Natural killer cell treated with Interleukin-12 subunit alpha and Interleukin-12 subunit beta and Interleukin-15 and Interleukin-18, amount 100 ng/mL, for 72 hours (primary cell): ENCODE measurements at regions not wholly inside any gene's neighbourhood (a gene's known extent, or its start where the extent isn't known, plus 50 kb on each side); places are given as distances from the start of the nearest gene placed in this dataset.

ENCODE experiments used
- ATAC-seq, 2 donors: fragments of 150-1000 bp; cut with Tn5 transposase in 1 of 2; sonication (Bioruptor Pico), chemical (Tn5 transposase) in 1 of 2; 2 replicates each; pipeline ENCODE4 v1.10.0; 2021
- DNase-seq: peaks from one replicate; pipeline ENCODE4 v3.0.0; 2022; ENCODE audit warnings: low spot score
- H3K27ac Mint-ChIP-seq, 2 donors: 1 replicate in 1 of 2; 2 replicates in 1 of 2; pipeline ENCODE4 v1.8.0; 2022; ENCODE audit warnings: mixed read lengths in 2 of 2, mild to moderate bottlenecking in 1 of 2, moderate library complexity in 1 of 2
- H3K27me3 Mint-ChIP-seq, 2 donors: 1 replicate in 1 of 2; 2 replicates in 1 of 2; pipeline ENCODE4 v1.8.0; 2022; ENCODE audit warnings: mixed read lengths in 2 of 2
- H3K36me3 Mint-ChIP-seq: one replicate; pipeline ENCODE4 v1.8.0; 2022; ENCODE audit warnings: mixed read lengths
- H3K4me1 Mint-ChIP-seq, 2 donors: 1 replicate in 1 of 2; 2 replicates in 1 of 2; pipeline ENCODE4 v1.8.0; 2022; ENCODE audit warnings: low read depth in 2 of 2, mixed read lengths in 2 of 2, mild to moderate bottlenecking in 1 of 2
- H3K4me3 Mint-ChIP-seq: one replicate; pipeline ENCODE4 v1.8.0; 2022; ENCODE audit warnings: mixed read lengths
- H3K9me3 Mint-ChIP-seq: 2 replicates; pipeline ENCODE4 v1.8.0; 2022; ENCODE audit warnings: mixed read lengths

DNA sequence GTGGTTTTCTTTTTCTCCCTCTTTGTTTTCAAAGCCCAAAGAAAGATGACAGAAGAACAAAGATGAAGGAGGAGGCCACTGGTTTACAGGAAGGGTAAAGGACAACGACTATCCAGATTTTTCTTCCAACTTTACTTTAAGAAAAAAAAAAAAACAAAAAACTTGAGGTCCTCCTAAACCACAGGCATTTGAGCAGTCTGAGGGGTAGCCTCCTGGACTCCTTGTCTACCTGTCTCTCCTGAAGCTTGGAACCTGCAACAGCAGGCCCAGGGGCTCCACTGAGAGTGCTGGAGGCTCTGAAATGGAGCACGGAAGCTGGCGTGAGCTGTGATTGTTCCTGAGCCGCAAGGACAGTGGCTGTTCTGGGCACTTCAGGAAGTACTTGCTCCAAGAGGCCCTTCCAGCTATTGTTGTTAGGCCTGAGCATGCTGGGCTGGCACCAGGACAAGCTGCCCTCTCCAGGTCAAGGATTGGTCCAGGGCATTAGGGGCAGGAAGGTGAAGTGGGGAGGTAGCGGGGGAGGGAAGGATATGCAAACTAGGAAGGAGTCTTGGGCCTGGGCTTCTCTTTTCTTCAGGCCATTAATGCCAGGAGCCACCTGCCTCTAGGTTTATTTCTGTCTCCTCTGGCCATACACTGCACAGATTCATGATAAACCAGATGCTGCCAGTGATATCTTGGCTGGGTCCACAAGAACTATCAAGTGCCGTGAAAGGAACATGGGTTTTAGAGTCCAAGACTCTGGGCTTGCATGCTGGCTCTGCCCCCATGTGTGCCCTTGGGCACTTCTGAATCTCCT, 147.3 kb downstream of the CCDC34 start:
- no peaks in the 10 kb centered on the region for H3K27me3 Mint-ChIP-seq
- H3K4me3 Mint-ChIP-seq, result no peak overlapping the region
- H3K36me3 Mint-ChIP-seq, result no peaks in the 10 kb centered on the region
- no peak for ATAC-seq
- no peaks in the 10 kb centered on the region for H3K9me3 Mint-ChIP-seq
- DNase-seq, result no peak
- H3K27ac Mint-ChIP-seq, result no peak overlapping the region
- no peaks in the 10 kb centered on the region for H3K4me1 Mint-ChIP-seq

DNA sequence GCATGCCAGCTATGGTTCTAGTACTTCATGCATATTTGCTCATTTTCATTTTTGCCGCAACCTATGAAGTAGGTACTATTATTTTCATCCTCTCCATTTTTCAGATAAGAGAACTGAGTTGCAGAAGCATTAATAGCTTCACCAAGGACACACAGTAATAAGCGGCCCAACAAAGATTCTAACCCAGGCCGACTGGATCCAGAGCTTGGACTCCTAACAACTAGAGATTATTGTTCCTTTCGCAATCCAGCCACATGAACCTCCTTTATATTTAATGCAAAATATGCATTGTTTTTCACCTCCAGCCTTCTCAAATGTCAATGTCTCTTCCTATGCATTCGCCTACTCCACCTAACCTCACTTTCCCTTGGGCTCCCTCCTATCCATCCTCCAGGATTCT, 148.3 kb downstream of the CCDC34 start:
- Mint-ChIP-seq H3K36me3 (no peaks in the 10 kb centered on the region), H3K4me1 (no peaks in the 10 kb centered on the region), H3K27me3 (no peaks in the 10 kb centered on the region), H3K27ac (no peak overlapping the region), H3K9me3 (no peaks in the 10 kb centered on the region), H3K4me3 (no peak overlapping the region)
- DNase-seq (no peak), ATAC-seq (no peak)

DNA sequence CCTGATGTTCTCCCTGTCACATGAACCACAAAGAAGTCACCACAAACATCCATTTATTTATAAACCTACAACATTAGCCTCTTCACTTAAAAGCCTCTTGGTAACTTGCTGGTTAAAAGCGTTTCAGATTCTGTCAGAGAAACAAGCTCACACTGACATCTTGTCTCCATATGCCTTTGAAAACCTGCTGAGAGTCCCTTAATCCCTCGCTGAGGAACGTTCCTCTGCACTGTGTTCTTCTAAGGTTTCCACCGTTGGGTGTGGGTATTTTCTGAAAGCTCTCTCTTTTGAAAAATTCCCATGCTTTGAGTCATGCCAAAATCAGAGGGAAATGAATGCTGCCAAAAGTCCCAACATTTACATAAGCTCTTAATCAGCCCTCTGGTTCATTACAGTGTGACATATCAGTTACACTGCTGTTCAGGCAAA, 149.8 kb downstream of the CCDC34 start:
- Mint-ChIP-seq H3K36me3 (no peaks in the 10 kb centered on the region), H3K4me1 (no peaks in the 10 kb centered on the region)
- no peak for ATAC-seq

DNA sequence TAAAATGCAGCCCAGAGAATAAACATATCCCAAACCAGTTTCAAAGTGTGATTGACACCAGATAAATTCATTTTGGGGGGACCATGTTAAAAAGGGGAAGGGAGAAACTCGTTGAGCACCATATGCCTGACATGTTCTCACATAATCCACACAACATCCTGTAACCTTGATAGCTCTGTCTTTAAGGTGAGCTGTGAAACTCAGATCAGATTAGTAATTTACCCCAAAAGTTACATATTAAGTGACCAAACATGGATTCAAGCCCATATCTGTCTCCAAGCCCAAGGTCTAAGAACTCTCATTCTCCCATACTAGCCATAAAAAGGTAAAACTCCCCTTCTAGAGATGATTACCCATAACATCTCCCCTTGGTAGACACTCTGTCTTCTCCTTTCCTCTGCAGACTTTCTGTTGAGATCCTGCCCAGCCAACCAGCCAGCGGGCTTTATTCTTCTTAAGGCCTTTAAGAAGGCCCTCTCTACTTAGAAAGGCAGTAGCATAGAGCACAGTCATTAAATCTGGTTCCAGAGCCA, 150.7 kb downstream of the CCDC34 start:
- no peaks in the 10 kb centered on the region for H3K27me3 Mint-ChIP-seq
- H3K4me3 Mint-ChIP-seq, result no peak overlapping the region
- H3K4me1 Mint-ChIP-seq, result no peaks in the 10 kb centered on the region
- no peak overlapping the region for H3K27ac Mint-ChIP-seq
- peaks cover 3% of the 10 kb centered on the region for H3K9me3 Mint-ChIP-seq
- H3K36me3 Mint-ChIP-seq, result no peaks in the 10 kb centered on the region
- no peak for ATAC-seq
- no peak for DNase-seq

More for the DNA sequence above, 149.8 kb downstream of the CCDC34 start:
- DNase-seq, result no peak
- Mint-ChIP-seq H3K4me3 (no peak overlapping the region), H3K9me3 (no peaks in the 10 kb centered on the region), H3K27ac (no peak overlapping the region), H3K27me3 (no peaks in the 10 kb centered on the region)

DNA sequence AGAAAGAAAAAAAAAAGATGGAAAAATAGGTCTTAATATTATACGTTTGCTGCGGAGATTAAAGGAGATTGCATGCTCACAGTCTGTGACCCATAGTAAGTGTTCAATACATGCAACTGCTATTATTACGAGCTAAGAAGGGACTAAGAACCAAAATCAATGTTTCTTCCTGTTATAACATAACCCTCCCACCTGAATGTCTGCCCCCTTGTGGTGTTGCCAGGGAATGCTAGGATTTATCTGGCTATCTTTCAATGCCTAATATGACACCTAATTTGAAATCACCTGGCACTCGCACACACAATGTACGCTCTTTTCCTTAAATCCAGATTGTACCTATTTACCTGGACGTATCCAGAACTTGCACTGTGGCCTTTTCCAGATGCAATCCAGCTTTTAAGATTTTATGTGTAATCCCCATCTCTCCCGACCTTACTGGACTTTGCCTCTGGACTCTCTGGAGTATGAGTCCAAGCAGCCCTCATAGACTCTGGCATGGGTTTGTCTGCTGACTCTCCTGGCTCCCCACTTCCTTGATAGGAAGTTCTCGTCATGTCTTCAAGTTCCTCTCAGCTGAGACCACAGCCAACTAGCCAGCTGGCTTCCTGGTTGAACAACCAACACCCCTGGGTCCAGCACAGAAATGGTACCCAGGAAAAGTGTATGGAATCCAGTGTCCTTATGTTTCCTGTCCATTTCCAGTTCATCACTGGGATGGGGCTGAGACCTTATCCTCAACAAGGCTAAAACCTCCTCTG, 151.5 kb downstream of the CCDC34 start:
- DNase-seq, result no peak
- Mint-ChIP-seq H3K27me3 (no peaks in the 10 kb centered on the region), H3K4me3 (no peak overlapping the region), H3K4me1 (no peaks in the 10 kb centered on the region), H3K9me3 (peaks cover 3% of the 10 kb centered on the region), H3K36me3 (no peaks in the 10 kb centered on the region), H3K27ac (no peak overlapping the region)
- no peak for ATAC-seq

DNA sequence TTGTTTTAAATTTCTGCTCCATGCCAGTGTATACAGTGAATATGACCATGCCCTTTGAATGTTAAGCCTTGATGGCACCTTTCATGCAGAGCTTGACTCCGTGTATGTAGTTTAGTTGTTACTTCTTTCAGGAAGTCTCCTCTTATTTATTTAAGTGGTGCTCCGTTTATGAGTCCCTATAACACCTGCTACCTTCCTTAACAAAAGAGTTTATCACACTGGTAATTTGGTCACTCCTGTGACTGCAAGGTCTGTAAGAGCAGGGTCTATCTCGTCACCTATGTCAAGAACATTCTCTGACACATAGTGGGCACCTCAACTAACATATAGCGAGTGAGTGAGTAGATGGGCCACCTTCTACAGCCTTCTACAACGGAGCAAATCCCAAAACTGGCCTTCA, 152.5 kb downstream of the CCDC34 start:
- H3K4me3 Mint-ChIP-seq, result no peak overlapping the region
- no peaks in the 10 kb centered on the region for H3K4me1 Mint-ChIP-seq
- DNase-seq (no peak), ATAC-seq (no peak)
- H3K9me3 Mint-ChIP-seq, result peaks cover 8% of the 10 kb centered on the region
- no peaks in the 10 kb centered on the region for H3K27me3 Mint-ChIP-seq
- no peak overlapping the region for H3K27ac Mint-ChIP-seq
- no peaks in the 10 kb centered on the region for H3K36me3 Mint-ChIP-seq

DNA sequence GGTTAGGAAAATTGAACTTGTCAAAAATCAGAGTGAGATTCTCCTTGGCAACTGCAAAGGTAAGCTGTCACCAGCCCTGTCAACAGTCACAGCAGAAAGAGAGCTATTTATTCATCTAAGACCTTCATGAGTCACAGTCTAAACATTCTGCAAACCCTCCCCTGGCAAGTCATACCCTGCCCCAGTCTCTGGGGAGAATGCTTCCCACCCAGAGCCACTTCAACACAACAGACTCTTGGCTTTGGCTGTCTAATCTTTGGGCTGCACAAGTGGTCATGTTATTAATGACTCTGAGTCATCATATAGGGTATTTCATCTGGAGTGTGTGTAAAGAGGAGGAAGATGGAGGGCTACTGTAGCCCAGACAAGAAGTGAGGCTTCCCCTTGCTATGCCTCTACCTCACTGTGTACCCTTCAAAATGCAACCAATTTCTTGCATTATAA, 153.4 kb downstream of the CCDC34 start:
- Mint-ChIP-seq H3K4me3 (no peak overlapping the region), H3K9me3 (peaks cover 8% of the 10 kb centered on the region), H3K27ac (no peak overlapping the region), H3K27me3 (no peaks in the 10 kb centered on the region), H3K36me3 (no peaks in the 10 kb centered on the region), H3K4me1 (no peaks in the 10 kb centered on the region)
- DNase-seq, result no peak
- ATAC-seq, result no peak

DNA sequence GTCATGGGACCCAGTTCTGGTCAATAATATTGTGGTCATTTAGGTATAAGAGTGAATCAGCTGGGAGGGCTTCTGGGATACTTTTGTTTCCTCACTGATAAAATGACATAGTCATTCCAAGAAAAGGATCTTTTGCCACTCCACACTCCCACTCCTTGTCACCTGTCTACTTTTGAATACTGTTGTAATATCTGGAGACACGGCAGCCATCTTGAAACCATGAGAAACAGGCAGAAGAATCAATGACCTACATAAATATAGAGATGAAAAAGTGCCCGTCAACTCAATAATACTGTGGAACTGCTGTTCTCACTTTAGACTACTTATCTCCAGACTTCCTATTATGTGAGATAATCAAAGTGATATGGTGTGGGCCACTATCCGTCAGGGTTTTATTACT, 154.2 kb downstream of the CCDC34 start:
- DNase-seq, result no peak
- no peaks in the 10 kb centered on the region for H3K36me3 Mint-ChIP-seq
- no peaks in the 10 kb centered on the region for H3K4me1 Mint-ChIP-seq
- no peak overlapping the region for H3K27ac Mint-ChIP-seq
- H3K4me3 Mint-ChIP-seq, result no peak overlapping the region
- no peaks in the 10 kb centered on the region for H3K27me3 Mint-ChIP-seq
- ATAC-seq, result no peak
- peaks cover 8% of the 10 kb centered on the region for H3K9me3 Mint-ChIP-seq

DNA sequence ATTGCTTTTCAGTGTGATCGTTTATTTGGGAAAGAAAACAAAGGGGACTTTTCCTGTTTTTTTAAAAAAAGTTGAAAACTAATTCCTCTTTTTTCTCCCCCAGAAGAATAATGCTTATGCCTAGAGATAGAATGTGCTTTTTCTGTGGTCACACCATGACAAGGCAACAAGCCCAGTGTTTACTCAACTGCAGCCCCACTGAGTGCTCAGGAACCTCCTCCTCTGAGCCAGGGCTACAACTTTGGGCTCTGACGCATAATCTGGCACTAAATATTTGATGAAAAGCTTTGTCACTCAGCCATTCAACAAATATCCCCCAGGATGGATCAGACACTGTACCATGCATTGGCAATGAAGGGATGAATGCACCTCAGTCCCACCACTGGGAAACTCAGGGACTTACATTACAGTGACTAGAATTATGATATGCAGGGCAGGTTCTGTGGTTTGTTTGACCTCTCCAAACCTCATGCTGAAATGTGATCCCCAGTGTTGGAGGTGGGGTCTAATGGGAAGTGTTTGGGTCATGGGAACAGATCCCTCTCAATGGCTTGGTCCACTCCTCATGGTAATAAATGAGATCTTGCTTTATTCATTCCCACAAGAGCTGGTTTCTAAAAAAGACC, 155.9 kb downstream of the CCDC34 start:
- Mint-ChIP-seq H3K36me3 (no peaks in the 10 kb centered on the region), H3K4me1 (no peaks in the 10 kb centered on the region), H3K9me3 (peaks cover 8% of the 10 kb centered on the region), H3K27ac (no peak overlapping the region), H3K27me3 (no peaks in the 10 kb centered on the region), H3K4me3 (no peak overlapping the region)
- ATAC-seq (no peak), DNase-seq (no peak)

DNA sequence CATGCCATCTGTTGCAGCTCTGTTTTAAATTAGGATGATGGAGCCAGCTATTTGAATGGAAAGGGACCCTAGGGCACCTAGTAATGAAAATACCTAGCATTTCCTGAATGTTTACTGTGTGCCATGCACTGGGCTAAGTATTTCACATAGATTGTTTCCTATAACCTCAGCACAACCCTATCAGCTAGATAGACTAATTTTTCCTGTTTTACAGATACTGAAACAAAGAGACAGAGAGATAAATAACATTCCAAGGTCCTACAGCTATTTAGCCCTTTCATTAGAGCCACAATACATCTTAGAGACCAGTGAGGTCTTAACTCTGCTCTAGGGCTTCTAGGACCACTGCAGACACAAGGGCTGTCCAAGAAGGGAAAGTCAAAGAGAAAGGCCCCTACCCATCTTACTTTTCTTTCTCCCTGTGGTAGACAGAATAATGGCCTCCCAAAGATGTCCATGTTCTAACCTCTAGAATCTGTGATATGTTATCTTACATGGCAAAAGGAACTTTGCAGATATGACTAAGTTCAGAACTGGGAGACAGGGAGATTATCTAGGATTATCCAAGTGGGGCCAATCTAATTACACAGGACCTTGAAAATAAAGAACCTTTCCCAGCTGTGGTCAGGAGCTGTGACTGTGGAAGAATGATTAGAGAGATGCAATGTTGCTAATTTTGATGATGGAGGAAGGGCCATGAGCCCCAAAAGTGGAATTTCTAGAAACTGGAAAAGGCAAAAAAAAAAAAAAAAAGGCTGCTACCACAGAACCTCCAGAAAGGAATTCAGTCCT, 157.0 kb downstream of the CCDC34 start:
- ATAC-seq, result no peak
- H3K27me3 Mint-ChIP-seq, result no peaks in the 10 kb centered on the region
- H3K4me1 Mint-ChIP-seq, result no peaks in the 10 kb centered on the region
- no peak overlapping the region for H3K27ac Mint-ChIP-seq
- no peak for DNase-seq
- no peak overlapping the region for H3K4me3 Mint-ChIP-seq
- H3K9me3 Mint-ChIP-seq, result peaks cover 8% of the 10 kb centered on the region
- H3K36me3 Mint-ChIP-seq, result no peaks in the 10 kb centered on the region

DNA sequence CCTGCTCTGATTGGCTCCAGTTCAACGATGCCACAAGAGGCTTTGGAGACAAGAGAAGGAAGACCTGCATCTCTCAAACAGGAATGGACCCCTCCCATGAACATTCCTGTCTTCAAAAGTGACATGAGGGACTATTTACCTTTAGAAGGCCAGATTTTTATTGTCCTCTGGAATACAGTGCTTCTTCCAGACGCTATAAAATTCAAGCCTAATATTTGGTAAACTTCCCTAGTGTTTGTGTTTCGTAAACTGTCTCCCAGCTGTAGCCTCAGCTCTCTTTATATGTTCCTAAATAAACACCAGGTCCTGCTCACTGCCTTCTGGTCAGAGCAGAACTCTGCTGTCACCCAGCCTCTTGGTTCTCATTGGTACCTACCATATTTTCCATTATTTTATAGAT, 157.8 kb downstream of the CCDC34 start:
- no peaks in the 10 kb centered on the region for H3K4me1 Mint-ChIP-seq
- DNase-seq, result no peak
- H3K9me3 Mint-ChIP-seq, result peaks cover 8% of the 10 kb centered on the region
- no peak for ATAC-seq
- no peaks in the 10 kb centered on the region for H3K36me3 Mint-ChIP-seq
- H3K27me3 Mint-ChIP-seq, result no peaks in the 10 kb centered on the region
- no peak overlapping the region for H3K27ac Mint-ChIP-seq
- no peak overlapping the region for H3K4me3 Mint-ChIP-seq

DNA sequence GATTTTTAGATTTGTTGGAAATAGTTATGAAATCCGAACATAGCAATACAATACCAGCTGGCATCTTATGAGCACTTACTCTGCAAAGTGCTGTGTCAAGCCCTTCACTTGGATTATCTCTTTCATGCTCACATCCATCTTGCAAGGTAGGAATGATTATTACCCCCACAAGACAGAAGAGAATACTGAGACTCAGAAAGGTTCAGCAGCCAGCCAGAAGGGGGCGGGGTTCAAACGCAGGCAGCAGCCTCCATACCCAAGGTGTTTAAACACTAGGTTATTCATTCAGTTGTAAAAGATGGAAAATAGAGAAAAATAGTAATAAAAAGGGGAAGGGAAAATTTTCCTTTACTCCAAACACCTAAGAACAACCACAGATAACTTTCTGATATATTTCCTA, 158.5 kb downstream of the CCDC34 start:
- no peak overlapping the region for H3K4me3 Mint-ChIP-seq
- H3K4me1 Mint-ChIP-seq, result no peaks in the 10 kb centered on the region
- ATAC-seq (no peak), DNase-seq (no peak)
- no peaks in the 10 kb centered on the region for H3K36me3 Mint-ChIP-seq
- H3K27ac Mint-ChIP-seq, result no peak overlapping the region
- H3K27me3 Mint-ChIP-seq, result no peaks in the 10 kb centered on the region
- peaks cover 8% of the 10 kb centered on the region for H3K9me3 Mint-ChIP-seq

DNA sequence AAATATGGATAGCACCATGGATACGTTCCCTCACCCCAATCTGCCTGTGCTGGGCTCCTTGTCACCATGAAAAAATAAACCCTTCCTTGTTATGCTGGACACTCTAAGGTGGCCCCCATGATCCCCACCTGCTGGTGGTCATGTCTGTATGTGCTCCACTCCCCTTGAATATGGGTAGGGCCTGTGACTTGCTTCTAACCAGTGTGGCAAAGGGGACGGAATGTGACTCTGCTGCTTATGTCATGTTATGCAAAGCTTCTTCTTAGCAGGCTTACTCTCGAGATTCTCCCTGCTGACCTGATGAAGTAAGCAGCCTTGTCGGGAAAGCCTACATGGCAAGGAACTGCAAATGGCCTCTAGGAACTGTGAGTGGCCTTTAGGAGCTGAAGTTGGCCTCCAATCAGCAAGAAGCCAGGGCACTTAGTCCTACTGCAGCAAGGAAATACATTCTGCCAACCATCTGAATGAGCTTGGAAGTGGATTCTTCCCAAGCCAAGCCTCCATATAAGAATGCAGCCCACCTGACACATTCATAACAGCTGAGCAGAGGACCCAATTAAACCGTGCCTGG, 159.9 kb downstream of the CCDC34 start:
- ATAC-seq (no peak), DNase-seq (no peak)
- Mint-ChIP-seq H3K27ac (no peak overlapping the region), H3K36me3 (no peaks in the 10 kb centered on the region), H3K4me3 (no peak overlapping the region), H3K27me3 (no peaks in the 10 kb centered on the region), H3K9me3 (peaks cover 8% of the 10 kb centered on the region), H3K4me1 (no peaks in the 10 kb centered on the region)
